ENCODE measurements at regions not wholly inside any gene's neighbourhood (a gene's known extent, or its start where the extent isn't known, plus 50 kb on each side); places are given as distances from the start of the nearest gene placed in this dataset.
"Not testable (repeated sequence)": the region's sequence is repeated elsewhere in the genome, so short reads cannot be mapped to it uniquely, and the experiment has no call there.

GRCh38 chr3:180770639-180771038, 91.3 kb upstream of the CCDC39 start:
- no peak for TF ChIP-seq CTCF (conservative IDR thresholded peaks at IDR 0.05; ENCODE audit: low read length)
- DNase-seq (ENCODE audit: low read depth) = no peak
- H3K4me3 ChIP-seq (ENCODE audit: low read length) = no peak overlapping the region

DNA sequence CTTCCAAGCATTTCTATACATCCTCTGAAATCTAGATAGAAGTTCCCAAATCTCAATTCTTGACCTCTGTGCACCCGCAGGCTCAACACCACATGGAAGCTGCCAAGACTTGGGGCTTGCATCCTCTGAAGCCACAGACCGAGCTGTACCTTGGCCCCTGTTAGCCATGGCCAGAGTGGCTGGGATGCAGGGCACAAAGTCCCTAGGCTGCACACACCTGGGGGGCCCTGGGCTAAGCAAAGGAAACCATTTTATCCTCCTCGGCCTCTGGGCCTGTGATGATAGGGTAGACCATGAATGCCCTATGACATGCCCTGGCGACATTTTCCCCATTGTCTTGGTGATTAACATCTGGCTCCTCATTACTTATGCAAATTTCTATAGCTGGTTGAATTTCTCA, 97.1 kb upstream of the CCDC39 start:
- H3K4me3 ChIP-seq (ENCODE audit: low read length) = no peak overlapping the region
- no peak for DNase-seq (ENCODE audit: low read depth)
- TF ChIP-seq CTCF (conservative IDR thresholded peaks at IDR 0.05; ENCODE audit: low read length) = no peak

DNA sequence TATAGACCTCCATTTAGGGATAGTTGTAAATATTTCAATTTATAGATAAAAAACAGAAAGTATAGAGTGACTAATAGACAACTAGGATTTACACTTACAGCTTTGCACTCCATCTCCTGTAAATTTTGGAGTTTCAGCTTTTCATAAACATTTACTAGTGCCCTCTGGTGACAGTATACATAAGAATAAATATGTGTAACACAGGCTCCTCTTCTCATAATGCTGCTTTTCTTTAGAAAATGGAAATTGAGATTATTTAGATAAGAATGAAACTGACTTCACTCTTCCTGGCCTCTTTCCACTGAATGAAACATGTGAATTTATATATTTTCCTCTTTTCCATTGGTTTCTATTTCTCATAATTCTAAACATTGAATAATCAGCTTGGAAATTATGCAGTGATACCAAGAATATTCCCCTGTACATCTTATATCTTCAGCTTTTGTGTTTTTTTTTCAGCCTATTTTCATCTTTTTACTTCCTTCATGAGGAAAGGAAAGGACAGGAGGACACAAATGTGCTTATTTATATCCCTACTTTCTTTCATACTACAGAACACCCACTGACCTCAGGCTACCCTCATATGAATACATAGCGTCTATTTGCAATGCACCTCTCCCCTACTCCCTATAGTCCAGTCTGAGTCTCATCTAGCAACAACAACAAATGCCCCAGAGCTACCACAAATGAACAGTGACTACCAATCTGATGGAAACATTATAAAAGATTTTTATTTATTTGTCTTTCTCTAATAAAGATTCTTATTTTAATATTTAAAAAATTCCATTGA, 103.1 kb upstream of the CCDC39 start:
- H3K4me3 ChIP-seq (ENCODE audit: low read length) = no peak overlapping the region
- DNase-seq (ENCODE audit: low read depth) = no peak
- TF ChIP-seq CTCF (conservative IDR thresholded peaks at IDR 0.05; ENCODE audit: low read length) = no peak

GRCh38 chr3:180786227-180786626, 106.9 kb upstream of the CCDC39 start:
- not testable (repeated sequence) for H3K4me3 ChIP-seq (ENCODE audit: low read length); DNase-seq (ENCODE audit: low read depth)

- H3K4me3 ChIP-seq (ENCODE audit: low read length) = no peak overlapping the region
- TF ChIP-seq CTCF (conservative IDR thresholded peaks at IDR 0.05; ENCODE audit: low read length) = no peak
- DNase-seq (ENCODE audit: low read depth) = no peak
Measured at GRCh38 chr3:180789774-180790173, 110.5 kb upstream of the CCDC39 start.

DNA sequence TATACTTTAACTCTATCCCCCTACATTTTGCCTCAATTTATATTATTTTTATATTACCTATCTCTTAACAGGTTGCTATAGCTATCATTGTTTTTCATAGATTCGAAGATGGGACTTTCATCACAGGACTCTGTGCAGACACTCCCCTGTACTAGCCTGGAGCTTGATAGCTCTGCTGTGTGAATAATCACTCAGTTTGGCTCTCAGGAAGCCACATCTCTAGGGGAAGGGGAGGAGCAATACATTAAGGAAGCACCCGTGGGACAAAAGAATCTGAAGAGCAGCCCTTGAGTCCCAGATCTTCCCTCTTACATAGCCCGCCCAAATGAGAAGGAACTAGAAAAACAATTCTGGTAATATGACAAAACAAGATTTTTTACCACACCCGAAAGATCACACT, 114.3 kb upstream of the FXR1 start:
- H3K4me3 ChIP-seq (ENCODE audit: low read length) = no peak overlapping the region
- no peak for DNase-seq (ENCODE audit: low read depth)
- TF ChIP-seq CTCF (conservative IDR thresholded peaks at IDR 0.05; ENCODE audit: low read length) = no peak

GRCh38 chr3:180802837-180803236, 109.6 kb upstream of the FXR1 start:
- peak; percentile 21 for DNase-seq (ENCODE audit: low read depth)
- H3K4me3 ChIP-seq (ENCODE audit: low read length) = no peak overlapping the region
- peak; percentile 68 for TF ChIP-seq CTCF (conservative IDR thresholded peaks at IDR 0.05; ENCODE audit: low read length)
